GM21360 (cell line): ENCODE measurements at regions not wholly inside any gene's neighbourhood (a gene's known extent, or its start where the extent isn't known, plus 50 kb on each side); places are given as distances from the start of the nearest gene placed in this dataset.

ENCODE experiments used
- ATAC-seq: cut with Tn5 transposase; IDR thresholded peaks from one replicate; pipeline ENCODE4 v1.9.1; 2021; ENCODE audit warnings: mild to moderate bottlenecking, moderate library complexity; ENCODE audit not compliant: unreplicated experiment

DNA sequence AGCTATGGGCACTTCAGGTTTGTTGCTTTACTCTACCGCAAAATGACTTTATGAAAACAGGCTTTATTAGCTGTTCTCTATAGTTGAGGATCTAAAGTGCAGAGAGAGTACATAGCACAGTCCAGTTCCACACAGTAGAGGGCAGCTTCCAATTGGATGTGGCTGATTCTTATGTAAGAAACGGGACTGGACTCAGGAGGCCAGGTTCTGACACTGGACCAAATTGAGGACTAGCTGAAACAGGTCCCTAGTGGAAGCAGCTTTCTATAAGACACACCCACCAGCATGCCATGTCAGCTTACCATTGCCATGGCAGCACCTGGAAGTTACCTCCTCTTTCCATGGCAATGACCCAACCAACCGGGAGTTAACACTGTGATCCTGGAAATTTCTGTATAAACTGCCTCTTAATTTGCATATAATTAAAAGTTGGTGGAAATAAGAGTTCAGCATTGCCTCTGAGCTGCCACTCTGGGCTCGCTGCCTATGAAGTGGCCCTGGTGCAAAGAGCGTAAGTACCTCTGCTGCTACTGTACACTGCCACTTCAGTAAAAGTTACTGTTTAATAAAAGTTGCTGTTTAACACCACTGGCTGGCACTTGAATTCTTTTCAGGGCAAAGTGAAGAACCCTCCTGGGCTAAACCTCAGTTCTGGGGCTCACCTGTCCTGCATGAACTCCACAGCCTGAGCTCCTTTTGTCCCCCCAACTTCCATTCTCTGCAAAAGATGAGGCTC is 211.9 kb upstream of the SLC10A2 start:
- ATAC-seq, result no peak

DNA sequence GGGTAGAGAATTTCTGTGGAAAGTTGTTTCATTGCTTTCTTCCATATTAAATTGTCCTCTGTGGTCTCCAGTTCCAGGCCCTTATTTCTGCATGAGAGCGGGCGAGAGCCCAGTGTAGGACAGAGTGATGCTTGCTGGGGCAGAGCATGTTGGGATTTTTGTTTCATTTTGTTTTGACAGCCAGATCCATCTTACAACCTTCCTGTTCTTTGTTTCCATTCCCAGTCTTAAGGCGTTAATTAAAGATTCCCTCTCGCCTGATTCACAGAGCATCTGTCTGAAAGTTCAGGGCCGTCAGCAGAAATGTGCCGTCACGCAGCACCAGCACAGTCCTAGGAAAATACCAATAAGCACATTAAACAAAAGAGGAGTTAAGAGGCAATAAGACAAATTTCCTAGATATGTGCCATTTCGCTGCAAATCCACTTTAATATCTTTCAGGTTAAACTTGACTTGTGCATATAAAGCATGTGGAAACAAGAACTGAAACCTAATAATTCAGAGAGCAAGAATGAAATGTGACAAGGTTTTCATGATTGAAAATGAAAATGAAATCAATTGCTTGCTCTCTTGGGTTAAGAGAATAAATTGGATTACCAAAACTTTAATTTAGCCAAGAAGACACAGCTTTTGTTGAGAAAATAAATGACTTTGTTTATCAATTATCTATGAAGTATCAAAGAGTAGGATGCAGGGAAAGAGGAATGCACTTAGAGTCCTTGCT is 210.7 kb upstream of the SLC10A2 start:
- peak; percentile 90 for ATAC-seq

GRCh38 chr13:103275722-103276121 is 209.5 kb upstream of the SLC10A2 start:
- no peak for ATAC-seq

- no peak for ATAC-seq
Measured at GRCh38 chr13:103275081-103275480, 208.9 kb upstream of the SLC10A2 start.

DNA sequence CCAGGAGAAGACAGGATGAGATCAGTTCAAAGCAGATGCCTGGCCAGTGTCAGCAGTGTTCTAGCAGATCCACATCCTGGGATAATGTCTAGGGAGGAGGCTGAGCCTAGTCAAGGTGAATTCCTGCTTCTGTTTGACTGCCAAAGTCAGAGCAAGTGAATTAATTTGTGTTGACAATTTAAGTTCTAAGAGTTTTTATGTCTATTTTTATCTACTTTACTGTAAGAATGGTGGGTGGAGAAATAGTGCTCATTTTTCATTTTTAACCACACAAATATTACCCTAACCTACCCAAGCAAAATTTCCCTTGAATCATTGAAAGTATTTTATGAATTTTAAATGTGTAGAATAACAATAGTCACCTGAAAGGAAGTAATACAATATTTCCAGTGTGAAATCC is 207.6 kb upstream of the SLC10A2 start:
- ATAC-seq, result no peak

DNA sequence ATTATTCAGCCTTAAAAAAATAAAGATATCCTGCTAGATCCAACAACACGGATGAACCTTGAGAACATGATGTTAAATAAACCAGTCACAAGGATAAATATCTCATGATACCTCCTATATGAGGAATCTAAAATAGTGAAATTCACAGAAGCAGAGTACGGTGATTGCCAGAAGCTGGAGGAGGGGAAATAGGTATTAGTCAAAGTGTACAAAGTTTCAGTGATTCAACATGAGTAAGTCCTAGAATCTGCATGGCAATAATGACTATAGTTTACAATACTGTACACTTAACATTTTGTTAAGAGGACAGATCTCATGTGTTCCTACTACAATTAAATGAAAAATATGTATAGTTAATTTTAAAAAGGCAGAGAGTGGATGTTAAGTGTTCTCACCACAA is 206.6 kb upstream of the SLC10A2 start:
- ATAC-seq, result peak; percentile 54

DNA sequence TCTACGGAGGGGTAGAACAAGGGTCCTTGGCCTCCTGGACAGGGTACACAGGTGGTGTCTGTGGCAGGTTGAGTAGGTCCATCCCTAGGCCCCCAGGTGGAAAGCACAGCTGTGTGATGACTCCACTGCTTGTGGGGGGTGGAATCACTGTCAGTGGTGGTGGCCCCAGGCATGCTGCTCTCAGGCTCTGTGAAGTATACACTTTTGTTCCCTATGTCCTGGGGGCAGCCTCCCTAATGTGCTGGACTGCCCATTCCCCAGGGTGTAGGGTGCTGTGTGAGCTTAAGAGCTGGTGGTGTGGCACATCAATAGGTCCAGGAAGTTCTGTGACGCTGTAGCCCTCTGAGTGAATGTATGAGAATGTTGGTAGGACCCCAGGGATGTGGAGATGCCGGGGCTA is 197.2 kb upstream of the SLC10A2 start:
- no peak for ATAC-seq

DNA sequence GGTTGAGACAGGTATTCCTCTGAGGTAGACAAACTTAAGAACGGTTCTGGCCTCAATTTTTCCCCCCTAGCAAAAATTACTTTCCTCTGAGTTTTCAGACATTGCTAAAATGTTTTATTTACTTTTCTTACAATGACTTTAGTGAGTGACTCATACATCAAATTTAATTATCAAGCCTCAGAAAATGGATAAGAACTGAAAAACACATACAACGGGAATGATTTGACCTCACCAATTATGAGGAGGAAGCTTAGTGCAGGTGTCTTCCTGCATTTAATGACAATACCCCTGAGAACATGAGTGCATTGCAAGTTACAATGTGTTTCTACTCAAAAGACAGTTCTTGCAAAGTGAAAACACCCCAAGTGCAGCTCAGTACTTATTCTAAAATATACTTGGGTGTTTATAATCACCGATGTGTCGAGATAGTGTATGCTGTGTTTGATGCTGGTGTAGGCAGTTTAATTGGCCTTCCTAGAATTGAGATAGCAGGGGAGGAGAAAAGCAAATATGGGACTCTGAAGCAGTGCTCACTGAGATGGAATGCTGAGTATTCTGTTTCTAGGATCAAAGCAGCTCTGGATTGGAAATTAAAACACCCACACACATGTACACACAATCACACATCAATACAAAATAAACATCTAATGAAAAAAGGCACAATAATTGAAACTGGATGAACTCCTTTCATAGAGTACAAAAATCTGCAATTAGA is 189.5 kb upstream of the SLC10A2 start:
- no peak for ATAC-seq

DNA sequence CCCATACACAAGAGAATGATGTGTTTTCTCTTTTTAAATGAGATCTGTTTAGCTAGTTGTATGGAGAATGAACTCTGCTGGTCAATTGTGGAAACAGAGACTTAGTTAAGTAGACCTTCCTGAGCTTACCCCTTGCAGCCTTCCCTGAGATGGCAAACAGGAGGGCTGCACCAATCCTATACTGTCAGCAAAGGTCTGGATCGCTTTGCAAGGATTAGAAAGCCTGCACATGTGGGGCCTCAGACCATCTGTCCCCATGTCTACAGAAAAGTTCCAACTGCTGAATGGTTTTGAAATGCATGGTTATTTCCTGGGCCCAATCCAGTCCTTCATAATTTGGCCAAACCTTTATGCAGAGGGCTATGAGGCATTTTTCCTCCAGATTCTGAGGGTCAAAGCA is 183.9 kb upstream of the SLC10A2 start:
- ATAC-seq, result no peak

- ATAC-seq, result no peak
Measured at GRCh38 chr13:103246581-103247200, 180.5 kb upstream of the SLC10A2 start.

DNA sequence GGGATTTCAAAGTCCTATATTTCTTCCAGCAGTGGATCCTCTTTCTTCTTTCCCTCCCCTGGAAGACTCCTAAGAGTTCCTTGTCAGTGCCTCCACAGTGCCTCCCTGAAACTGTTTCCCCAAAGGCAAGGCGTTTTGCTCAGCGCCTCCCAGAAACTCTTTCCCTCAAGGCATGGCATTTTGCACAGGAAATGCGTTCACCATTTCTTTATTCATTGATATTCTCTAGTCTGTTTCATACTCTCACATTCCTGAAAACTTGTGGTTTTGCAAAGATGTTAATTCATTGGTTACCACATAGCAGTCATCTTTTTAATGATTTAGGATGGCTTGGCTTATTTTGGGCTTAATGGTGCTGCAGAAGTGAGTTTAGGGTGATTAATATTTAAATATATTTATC is 177.3 kb upstream of the SLC10A2 start:
- ATAC-seq, result no peak

GRCh38 chr13:103238441-103238840 is 172.2 kb upstream of the SLC10A2 start:
- ATAC-seq, result no peak

- ATAC-seq, result no peak
Measured at GRCh38 chr13:103236213-103236612, 170.0 kb upstream of the SLC10A2 start.

- ATAC-seq, result no peak
Measured at GRCh38 chr13:103229674-103230073, 163.5 kb upstream of the SLC10A2 start.

- no peak for ATAC-seq
Measured at GRCh38 chr13:103224804-103225203, 158.6 kb upstream of the SLC10A2 start.

- no peak for ATAC-seq
Measured at GRCh38 chr13:103222683-103223082, 156.5 kb upstream of the SLC10A2 start.

DNA sequence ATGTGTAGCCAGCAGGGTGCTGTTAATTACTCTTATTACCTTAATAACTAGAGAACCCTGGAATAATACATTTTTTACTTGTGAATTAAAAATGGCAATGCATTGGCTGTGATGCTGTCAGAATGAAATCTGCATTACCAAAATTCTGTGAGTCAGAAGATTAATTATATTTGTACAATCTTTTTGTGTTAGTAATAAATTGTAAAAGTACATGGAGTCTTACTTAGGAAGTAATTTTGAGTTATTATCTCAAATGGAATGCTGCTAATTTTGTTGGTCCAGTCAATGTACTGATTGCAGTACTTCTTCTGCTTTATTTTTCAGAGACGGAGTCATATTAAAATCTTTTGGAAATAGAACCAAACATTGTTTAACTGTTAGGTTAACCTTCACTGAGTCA is 152.0 kb upstream of the SLC10A2 start:
- no peak for ATAC-seq

- ATAC-seq, result no peak
Measured at GRCh38 chr13:103213152-103213551, 146.9 kb upstream of the SLC10A2 start.

- no peak for ATAC-seq
Measured at GRCh38 chr13:103210348-103210747, 144.1 kb upstream of the SLC10A2 start.

DNA sequence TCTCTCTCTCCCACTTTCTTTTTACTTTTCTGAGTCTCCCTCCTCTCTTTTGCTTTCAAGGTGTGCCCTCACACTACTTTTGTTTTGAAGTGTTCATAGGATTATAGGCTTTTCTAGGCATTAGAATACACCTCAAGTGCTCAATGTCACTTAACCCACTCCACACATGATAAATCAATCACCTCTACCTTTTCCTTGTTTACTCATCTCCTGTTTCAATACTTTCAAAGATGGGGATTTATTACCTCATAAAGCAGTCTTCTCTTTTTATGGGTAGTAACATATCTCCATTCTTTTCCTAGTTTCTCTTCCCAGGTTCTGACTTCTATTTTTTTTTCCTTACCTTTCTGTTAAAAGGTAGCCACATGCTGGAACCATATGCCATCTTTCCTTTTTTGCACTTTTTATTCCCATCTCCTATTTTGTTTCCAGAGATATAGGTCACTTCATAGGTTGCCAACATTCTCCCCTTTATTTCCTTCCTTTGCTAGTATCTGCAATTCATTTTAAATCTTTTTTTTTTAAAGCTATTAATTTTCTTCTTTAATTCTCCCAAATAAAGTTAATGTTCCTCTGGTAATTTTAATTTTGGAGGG is 137.6 kb upstream of the SLC10A2 start:
- ATAC-seq, result no peak
